ENCODE measurements at regions not wholly inside any gene's neighbourhood (a gene's known extent, or its start where the extent isn't known, plus 50 kb on each side); places are given as distances from the start of the nearest gene placed in this dataset.

DNA sequence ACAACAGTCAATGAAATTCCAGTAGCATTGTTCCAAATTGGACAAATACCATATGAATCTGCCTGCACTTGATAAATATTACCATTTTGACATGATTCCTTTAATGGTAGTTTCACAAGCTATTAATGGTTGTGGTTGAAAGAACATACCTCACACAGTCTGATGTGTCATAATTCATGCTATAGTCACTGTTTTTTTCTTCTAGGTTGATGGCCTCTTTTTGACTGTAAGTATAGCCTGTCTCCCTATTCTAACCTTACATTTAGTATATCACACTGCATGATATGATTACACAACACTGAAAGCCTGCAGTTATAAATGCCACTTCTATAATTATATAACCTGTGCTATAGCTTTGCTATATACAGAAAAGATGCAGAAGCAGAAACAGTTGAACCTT is 834.1 kb downstream of the NSUN3 start:
- no peak for DNase-seq

- no peak for DNase-seq
These were observed 841.4 kb downstream of the NSUN3 start for GRCh38 chr3:94904156-94904674.

DNA sequence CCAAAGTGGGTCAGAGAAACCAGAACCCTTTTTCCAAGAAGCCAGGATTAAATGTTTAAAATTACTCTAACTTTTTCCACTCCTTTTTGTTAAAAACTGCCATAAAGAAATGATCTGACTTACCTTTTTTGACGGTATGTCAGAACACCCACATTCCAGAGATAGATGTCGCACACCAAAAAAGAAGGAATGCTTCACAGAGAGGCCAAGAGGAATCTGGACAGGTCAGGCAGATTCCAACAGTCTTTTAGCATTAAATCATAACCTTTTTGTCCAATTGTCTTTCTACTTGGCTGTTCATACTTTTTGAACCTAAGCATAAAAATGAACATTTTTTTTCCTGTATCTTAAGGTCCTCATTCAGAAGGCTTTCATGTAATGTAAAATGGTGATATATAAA is 846.9 kb downstream of the NSUN3 start:
- DNase-seq, result no peak

DNA sequence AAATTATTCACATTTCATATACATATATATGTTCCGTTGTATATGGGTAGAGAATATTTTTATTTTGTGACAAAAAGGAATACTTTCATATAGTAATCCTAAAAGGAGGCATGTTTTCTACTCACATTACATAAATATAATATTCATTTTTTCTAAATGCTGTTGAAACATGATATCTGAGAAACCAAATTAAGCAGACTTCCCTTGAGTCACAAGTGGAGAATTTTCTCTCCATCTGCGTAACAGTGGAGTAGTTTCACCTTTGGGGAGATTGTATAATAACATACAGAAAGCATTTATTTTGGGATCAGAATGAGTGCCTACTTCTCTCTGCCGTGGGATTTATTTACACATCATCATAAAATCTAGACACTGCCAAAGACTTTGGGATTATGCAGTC is 849.8 kb downstream of the NSUN3 start:
- DNase-seq, result no peak

- no peak for DNase-seq
These were observed 864.3 kb downstream of the NSUN3 start for GRCh38 chr3:94927175-94927574.

GRCh38 chr3:94928921-94929320 is 866.1 kb downstream of the NSUN3 start:
- no peak for DNase-seq

- DNase-seq, result no peak
These were observed 873.1 kb downstream of the NSUN3 start for GRCh38 chr3:94935738-94936580.

- no peak for DNase-seq
These were observed 875.1 kb downstream of the NSUN3 start for GRCh38 chr3:94937980-94938379.

DNA sequence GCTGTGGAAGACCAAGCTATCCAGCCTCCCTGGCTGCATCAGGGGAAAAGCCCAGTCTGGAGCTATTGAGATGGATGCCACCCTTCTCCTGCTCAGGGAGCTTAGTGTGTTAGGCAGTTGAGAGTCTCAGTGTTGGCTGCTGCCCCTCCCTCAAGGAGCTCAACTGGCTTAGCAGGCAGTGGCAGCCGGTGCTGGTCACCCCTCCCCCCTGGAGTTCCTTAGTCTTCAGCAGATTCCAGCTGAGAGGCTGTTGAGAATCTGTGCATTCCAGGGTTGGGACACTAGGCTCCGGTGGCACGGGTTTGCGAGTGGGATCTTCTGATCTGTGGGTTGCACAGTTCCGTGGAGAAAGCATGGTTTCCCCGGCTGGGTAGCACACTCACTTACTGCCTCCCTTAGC is 883.8 kb downstream of the NSUN3 start:
- DNase-seq, result no peak

DNA sequence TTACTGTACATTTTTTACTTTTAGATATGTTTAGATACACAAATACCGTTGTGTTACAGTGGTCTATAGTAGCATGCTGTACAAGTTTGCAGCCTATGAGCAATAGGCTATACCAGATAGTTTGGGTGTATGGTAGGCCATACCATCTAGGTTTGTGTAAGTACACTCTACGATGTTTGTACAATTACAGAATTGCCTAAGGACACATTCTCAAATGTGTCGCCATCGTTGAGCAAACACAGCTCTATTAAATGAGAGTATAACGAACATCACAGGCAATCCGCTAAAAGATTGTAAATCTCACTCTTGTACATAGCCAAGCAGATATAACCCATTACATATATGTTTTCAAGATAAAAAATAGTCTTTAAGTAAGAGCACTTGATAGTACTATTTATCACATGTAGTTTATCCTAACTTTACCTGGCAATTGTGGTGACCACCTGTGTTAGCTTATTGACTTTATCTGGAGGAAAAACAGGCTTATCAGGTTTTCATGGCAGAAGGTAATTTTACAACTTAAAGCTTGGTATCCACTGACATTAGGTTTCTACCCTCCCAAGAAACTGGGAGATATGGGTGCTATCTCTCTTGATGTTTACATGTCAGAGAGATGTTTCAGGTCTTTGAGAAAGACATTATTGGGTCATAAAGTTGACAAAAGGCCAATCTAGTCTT is 898.7 kb downstream of the NSUN3 start:
- DNase-seq, result no peak

DNA sequence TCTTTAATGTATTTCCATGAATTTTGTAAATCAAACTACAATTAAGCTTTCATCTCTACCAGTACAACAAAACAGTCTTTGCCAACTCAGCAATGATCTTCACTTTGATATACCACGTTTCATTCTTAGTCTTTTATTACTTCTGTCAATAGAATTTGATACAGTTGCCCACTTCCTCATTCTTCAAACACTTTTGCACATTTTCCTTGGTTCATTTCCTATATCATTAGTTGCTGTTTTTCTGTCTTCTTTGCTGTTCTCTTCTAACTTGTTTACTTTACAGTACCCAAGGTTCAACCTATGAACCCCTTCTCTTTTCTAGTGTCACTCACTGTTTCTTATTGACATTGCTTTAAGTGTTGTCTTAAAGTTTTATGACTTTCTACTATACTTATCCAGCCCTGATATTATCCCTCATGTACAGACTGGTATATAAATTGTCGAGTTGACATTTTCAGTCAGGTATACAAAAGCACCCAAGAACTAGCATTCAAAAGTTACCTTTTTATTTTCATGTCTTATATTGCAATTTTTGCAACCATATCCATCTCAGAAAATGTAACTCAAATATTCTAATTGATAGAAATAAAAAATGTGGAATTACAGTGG is 903.1 kb downstream of the NSUN3 start:
- DNase-seq, result no peak

- no peak for DNase-seq
These were observed 904.3 kb downstream of the NSUN3 start for GRCh38 chr3:94967196-94967595.

GRCh38 chr3:94968519-94968918 is 905.7 kb downstream of the NSUN3 start:
- DNase-seq, result no peak

DNA sequence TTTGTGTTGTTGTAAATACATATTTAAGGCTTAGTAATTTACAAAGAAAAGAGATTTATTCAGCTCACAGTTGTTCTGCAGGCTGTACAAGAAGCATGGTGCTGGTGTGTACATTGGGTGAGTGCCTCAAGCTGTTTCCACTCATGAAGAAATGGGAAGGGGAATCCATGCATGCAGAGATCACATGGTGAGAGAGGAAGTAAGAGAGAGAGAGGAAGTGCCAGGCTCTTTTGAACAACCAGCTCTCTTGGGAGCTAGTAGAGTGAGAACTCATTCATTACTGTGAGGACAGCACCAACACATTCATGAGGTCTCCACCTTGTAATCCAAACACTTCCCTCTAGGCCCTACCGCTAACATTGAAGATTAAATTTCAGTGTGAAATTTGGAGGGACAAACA is 909.2 kb downstream of the NSUN3 start:
- no peak for DNase-seq

- DNase-seq, result no peak
These were observed 915.2 kb downstream of the NSUN3 start for GRCh38 chr3:94978084-94978483.

DNA sequence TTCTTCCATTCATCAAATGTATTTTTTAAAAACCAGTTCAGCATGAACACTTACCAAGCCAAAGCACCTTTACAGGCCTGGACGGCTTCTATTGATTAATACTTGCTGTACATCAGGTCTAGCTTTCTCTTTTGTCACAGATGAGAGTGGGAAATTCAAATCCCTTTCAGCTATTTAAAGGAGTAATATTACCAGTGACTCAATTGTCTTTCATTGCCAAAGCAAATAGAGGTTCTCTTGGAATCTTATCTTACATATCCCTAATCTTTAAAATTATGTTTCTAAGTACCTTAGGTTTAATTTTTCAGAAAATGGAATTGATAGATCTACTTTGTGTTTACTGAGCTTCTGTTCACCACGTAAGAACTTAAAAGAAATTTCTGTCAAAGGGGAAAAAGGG is 922.9 kb downstream of the NSUN3 start:
- DNase-seq, result no peak

GRCh38 chr3:94990952-94991705 is 928.3 kb downstream of the NSUN3 start:
- DNase-seq, result no peak

DNA sequence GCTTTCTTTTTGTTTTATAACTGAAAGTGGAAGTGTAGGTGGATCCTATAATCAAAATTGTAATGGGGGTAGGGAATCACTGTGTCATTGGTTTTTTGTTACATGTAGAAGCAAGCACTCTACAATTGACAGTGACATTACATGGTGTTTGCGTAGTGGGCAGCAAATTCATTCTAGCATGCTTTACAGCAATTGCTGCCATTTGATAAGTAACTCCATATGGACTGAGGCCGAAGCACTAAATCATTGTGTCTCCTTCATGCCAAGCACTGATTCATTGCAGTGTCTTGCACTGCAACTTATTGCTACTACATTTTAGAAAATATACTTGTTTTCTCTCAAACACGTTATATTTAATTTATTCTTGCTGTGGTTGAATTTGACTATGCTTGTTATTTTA is 933.9 kb downstream of the NSUN3 start:
- no peak for DNase-seq

GRCh38 chr3:95002438-95003046 is 939.7 kb downstream of the NSUN3 start:
- DNase-seq, result no peak

- DNase-seq, result no peak
These were observed 965.8 kb downstream of the NSUN3 start for GRCh38 chr3:95028688-95029087.

DNA sequence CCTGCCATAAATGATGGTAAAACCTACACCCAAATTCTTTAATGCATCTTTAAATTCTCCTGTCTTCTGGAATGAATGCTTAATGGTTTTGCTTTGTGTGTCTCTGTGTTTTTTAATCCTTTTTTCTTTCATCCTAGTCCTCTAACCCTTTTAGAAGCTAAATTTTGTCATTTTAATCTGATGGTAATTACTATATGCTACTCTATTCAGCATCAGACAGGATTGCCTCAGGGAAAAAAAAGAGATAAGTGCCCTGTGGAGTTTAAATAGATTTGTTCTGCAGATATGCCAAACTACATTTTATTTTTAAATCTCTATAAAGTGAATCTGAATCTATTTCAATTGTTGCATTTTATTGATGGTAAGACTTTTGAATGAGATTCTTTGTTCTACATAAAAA is 966.8 kb downstream of the NSUN3 start:
- no peak for DNase-seq

- DNase-seq, result no peak
These were observed 973.7 kb downstream of the NSUN3 start for GRCh38 chr3:95036526-95037021.

DNA sequence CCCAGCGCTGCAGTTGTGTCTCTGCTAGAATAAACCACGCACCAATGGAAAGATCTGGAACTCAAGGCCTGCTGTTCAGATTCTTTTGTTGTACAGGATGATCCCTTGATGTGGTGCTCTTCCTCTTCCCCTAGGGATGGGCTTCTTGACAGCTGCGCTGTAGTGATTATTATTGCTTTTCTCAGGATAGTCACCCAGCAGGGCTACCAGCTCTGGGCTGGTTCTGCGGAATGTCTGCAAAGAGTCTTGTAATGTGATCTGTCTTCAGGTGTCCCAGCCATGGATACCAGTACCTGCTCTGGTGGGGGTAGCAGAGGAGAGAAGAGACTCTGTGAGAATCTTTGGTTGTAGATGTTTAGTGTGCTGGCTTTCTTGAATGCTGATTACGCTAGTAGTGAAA is 974.2 kb downstream of the NSUN3 start:
- DNase-seq, result no peak

Measured in activated CD4-positive, alpha-beta T cell treated with anti-CD3 and anti-CD28 coated beads, Interleukin-2, amount 50 U/mL, for 1 hour (primary cell).